ENCODE measurements at regions not wholly inside any gene's neighbourhood (a gene's known extent, or its start where the extent isn't known, plus 50 kb on each side); places are given as distances from the start of the nearest gene placed in this dataset.

- TF ChIP-seq BCL6 (CRISPR knock-in tag; IDR thresholded peaks at IDR 0.05) (no peak), KLF13 (CRISPR knock-in tag; IDR thresholded peaks at IDR 0.05) (no peak), DBP (CRISPR knock-in tag; IDR thresholded peaks at IDR 0.05; ENCODE audit: not compliant biosample characterization) (no peak), MTA3 (CRISPR knock-in tag; IDR thresholded peaks at IDR 0.05) (no peak), NFKB2 (CRISPR knock-in tag; IDR thresholded peaks at IDR 0.05; ENCODE audit: borderline replicate concordance) (no peak), DNMT1 (CRISPR knock-in tag; IDR thresholded peaks at IDR 0.05) (no peak), ZNF441 (CRISPR knock-in tag; IDR thresholded peaks at IDR 0.05; ENCODE audit: borderline replicate concordance) (no peak), ZNF558 (CRISPR knock-in tag; IDR thresholded peaks at IDR 0.05; ENCODE audit: borderline replicate concordance) (no peak), ZNF709 (CRISPR knock-in tag; IDR thresholded peaks at IDR 0.05) (no peak)
Observed at GRCh38 chr1:221190249-221190648, 311.0 kb downstream of the HLX start (continued).

DNA sequence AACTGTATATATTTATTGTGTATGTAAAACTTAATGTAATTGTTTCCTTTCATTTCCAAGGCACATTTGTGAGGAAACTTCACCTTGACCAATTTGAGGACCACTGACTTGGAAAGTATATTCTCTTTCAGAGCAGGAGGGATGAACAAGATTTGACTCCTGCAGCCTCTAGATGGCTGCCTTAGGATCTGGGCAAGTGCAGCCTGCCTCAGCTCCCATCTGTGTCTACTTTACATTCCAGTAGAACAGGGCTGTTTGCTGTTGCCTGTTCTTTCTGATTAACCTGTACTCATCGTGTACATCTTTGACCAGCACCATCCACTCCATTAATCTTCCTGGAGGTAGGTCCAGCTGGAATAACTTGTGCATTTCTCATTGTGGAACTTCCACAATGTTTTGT is 312.8 kb downstream of the HLX start:
- intact Hi-C loops (cut with micrococcal nuclease; ENCODE audit: unreplicated experiment): no loop called here
- no peak for ATAC-seq
- no TSS peak for BruUV-seq (replicated peaks)

More for the DNA sequence above, 312.8 kb downstream of the HLX start:
- H4K20me1 ChIP-seq (ENCODE audit: insufficient read depth, low read length): no peaks in the 10 kb centered on the region
- H3K9me3 ChIP-seq (ENCODE audit: low read length): peaks cover 2% of the 10 kb centered on the region; the same call in 1 of the 2 replicates
- CTCF ChIA-PET (ENCODE audit: low intra/inter-chr PET ratio, low total read pairs): no interaction called here
- no peak for FAIRE-seq
- H3K9ac ChIP-seq (ENCODE audit: insufficient read depth, low read depth, low read length): no peak overlapping the region
- no peak overlapping the region for H3K27ac ChIP-seq (ENCODE audit: extremely low read length, insufficient read depth, low read length)
- in situ Hi-C loops (cut with HindIII; ENCODE audit: extremely low pct_ligation_motif_present, low pct_unique_long_range_greater_than_20kb): no loop called here
- H2AFZ ChIP-seq (ENCODE audit: low read length): no peak overlapping the region
- no peak for DNase-seq (ENCODE audit: low spot score)
- H3K79me2 ChIP-seq (ENCODE audit: insufficient read depth, low read length): no peaks in the 10 kb centered on the region
- H3K4me2 ChIP-seq (ENCODE audit: low read depth, low read length): no peak overlapping the region
- no peak overlapping the region for H3K4me3 ChIP-seq (replicated peaks in 1 of 3; ENCODE audit: insufficient read depth in 1 of 3, low read depth in 2 of 3, low read length in 3 of 3)
- TF ChIP-seq USF2 (IDR thresholded peaks at IDR 0.05; ENCODE audit: low read depth, low read length): no peak
- TF ChIP-seq USF2 (CRISPR knock-in tag; IDR thresholded peaks at IDR 0.05; ENCODE audit: borderline replicate concordance): no peak
- no peak for TF ChIP-seq IKZF1 (IDR thresholded peaks at IDR 0.05)
- TF ChIP-seq SKI (IDR thresholded peaks at IDR 0.05; ENCODE audit: partially characterized antibody): no peak
- TF ChIP-seq, protein P1, sequence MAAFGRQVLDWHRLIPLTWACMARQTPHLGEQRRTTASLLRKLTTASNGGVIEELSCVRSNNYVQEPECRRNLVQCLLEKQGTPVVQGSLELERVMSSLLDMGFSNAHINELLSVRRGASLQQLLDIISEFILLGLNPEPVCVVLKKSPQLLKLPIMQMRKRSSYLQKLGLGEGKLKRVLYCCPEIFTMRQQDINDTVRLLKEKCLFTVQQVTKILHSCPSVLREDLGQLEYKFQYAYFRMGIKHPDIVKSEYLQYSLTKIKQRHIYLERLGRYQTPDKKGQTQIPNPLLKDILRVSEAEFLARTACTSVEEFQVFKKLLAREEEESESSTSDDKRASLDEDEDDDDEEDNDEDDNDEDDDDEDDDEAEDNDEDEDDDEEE (CRISPR knock-in tag; IDR thresholded peaks at IDR 0.05): no peak
- TF ChIP-seq ERF (CRISPR knock-in tag; IDR thresholded peaks at IDR 0.05): no peak
- no peak for TF ChIP-seq ZNF549 (CRISPR knock-in tag; IDR thresholded peaks at IDR 0.05)
- TF ChIP-seq BCL6 (CRISPR knock-in tag; IDR thresholded peaks at IDR 0.05): no peak
- TF ChIP-seq MXD4 (CRISPR knock-in tag; IDR thresholded peaks at IDR 0.05): no peak
- TF ChIP-seq ZGPAT (CRISPR knock-in tag; IDR thresholded peaks at IDR 0.05): no peak
- TF ChIP-seq HIVEP1 (CRISPR knock-in tag; IDR thresholded peaks at IDR 0.05): no peak
- TF ChIP-seq ARHGAP35 (CRISPR knock-in tag; IDR thresholded peaks at IDR 0.05; ENCODE audit: borderline replicate concordance): no peak
- no peak for TF ChIP-seq CHD4 (IDR thresholded peaks at IDR 0.05; ENCODE audit: borderline replicate concordance, low read length)
- no peak for TF ChIP-seq HOXA9 (CRISPR knock-in tag; IDR thresholded peaks at IDR 0.05; ENCODE audit: borderline replicate concordance)
- no peaks in the 10 kb centered on the region for H3K36me3 ChIP-seq (replicated peaks in 1 of 2; ENCODE audit: control insufficient read depth in 1 of 2, insufficient read depth in 2 of 2, low read length in 2 of 2)
- POLR2A ChIA-PET: no interaction called here
- no peaks in the 10 kb centered on the region for H3K4me1 ChIP-seq (ENCODE audit: insufficient read depth, low read length)
- 7% methylated on average over 1 of the region's 1 CpG for WGBS (ENCODE audit: low lambda C conversion rate)
- H3K27me3 ChIP-seq (ENCODE audit: control insufficient read depth in 1 of 2, insufficient read depth in 2 of 2, low read length in 2 of 2): no peaks in the 10 kb centered on the region

All from HepG2 (cell line).